ENCODE measurements at regions not wholly inside any gene's neighbourhood (a gene's known extent, or its start where the extent isn't known, plus 50 kb on each side); places are given as distances from the start of the nearest gene placed in this dataset.

GRCh38 chr15:81548365-81549130 lies 174.5 kb upstream of the TMC3 start:
- no peaks in the 10 kb centered on the region for H3K9me3 ChIP-seq
- intact Hi-C loops (cut with DNase I) = no loop called here
- DNase-seq = no peak
- H3K27ac ChIP-seq = no peak overlapping the region
- no peaks in the 10 kb centered on the region for H3K4me1 ChIP-seq
- H3K27me3 ChIP-seq = no peaks in the 10 kb centered on the region
- WGBS, 2 donors = 83 to 90% methylated on average over 7 of the region's 7 CpGs
- no peak overlapping the region for H3K4me3 ChIP-seq
- no peak for ATAC-seq
- TF ChIP-seq CTCF (IDR thresholded peaks at IDR 0.05) (no peak), POLR2A (IDR thresholded peaks at IDR 0.05) (no peak)
- no peaks in the 10 kb centered on the region for H3K36me3 ChIP-seq (replicated peaks in 1 of 2; ENCODE audit: insufficient read depth in 1 of 2, low read depth in 2 of 2)

- intact Hi-C loops (cut with DNase I) = no loop called here
- Histone ChIP-seq H3K27me3 (no peaks in the 10 kb centered on the region), H3K36me3 (replicated peaks in 1 of 2; ENCODE audit: insufficient read depth in 1 of 2, low read depth in 2 of 2) (no peaks in the 10 kb centered on the region), H3K9me3 (no peaks in the 10 kb centered on the region), H3K4me3 (no peak overlapping the region), H3K4me1 (no peaks in the 10 kb centered on the region), H3K27ac (no peak overlapping the region)
- TF ChIP-seq CTCF (IDR thresholded peaks at IDR 0.05) (no peak), POLR2A (IDR thresholded peaks at IDR 0.05) (no peak)
- WGBS, 2 donors = 95 to 100% methylated on average over 2 of the region's 2 CpGs
- DNase-seq (no peak), ATAC-seq (no peak)
Observed at GRCh38 chr15:81547521-81548132, 173.6 kb upstream of the TMC3 start.

- WGBS, 2 donors = 69 to 90% methylated on average over 2 of the region's 2 CpGs
- intact Hi-C loops (cut with DNase I) = no loop called here
Observed at GRCh38 chr15:81544385-81544784, 170.4 kb upstream of the TMC3 start.

GRCh38 chr15:81540909-81541308 lies 166.9 kb upstream of the TMC3 start:
- Histone ChIP-seq H3K9me3 (no peaks in the 10 kb centered on the region), H3K27me3 (no peaks in the 10 kb centered on the region), H3K27ac (no peak overlapping the region), H3K36me3 (replicated peaks in 1 of 2; ENCODE audit: insufficient read depth in 1 of 2, low read depth in 2 of 2) (no peaks in the 10 kb centered on the region), H3K4me1 (no peaks in the 10 kb centered on the region), H3K4me3 (no peak overlapping the region)
- no peak for ATAC-seq
- TF ChIP-seq POLR2A (IDR thresholded peaks at IDR 0.05) (no peak), CTCF (IDR thresholded peaks at IDR 0.05) (no peak)
- intact Hi-C loops (cut with DNase I) = no loop called here
- no peak for DNase-seq

More at GRCh38 chr15:81544385-81544784, 170.4 kb upstream of the TMC3 start:
- Histone ChIP-seq H3K9me3 (no peaks in the 10 kb centered on the region), H3K27me3 (no peaks in the 10 kb centered on the region), H3K27ac (no peak overlapping the region), H3K36me3 (replicated peaks in 1 of 2; ENCODE audit: insufficient read depth in 1 of 2, low read depth in 2 of 2) (no peaks in the 10 kb centered on the region), H3K4me3 (no peak overlapping the region), H3K4me1 (no peaks in the 10 kb centered on the region)
- DNase-seq (no peak), ATAC-seq (no peak)
- TF ChIP-seq POLR2A (IDR thresholded peaks at IDR 0.05) (no peak), CTCF (IDR thresholded peaks at IDR 0.05) (no peak)

GRCh38 chr15:81536356-81536755 lies 162.3 kb upstream of the TMC3 start:
- H3K27ac ChIP-seq = no peak overlapping the region
- no peaks in the 10 kb centered on the region for H3K4me1 ChIP-seq
- DNase-seq (no peak), ATAC-seq (no peak)
- H3K36me3 ChIP-seq (replicated peaks in 1 of 2; ENCODE audit: insufficient read depth in 1 of 2, low read depth in 2 of 2) = no peaks in the 10 kb centered on the region
- intact Hi-C loops (cut with DNase I) = no loop called here
- no peak overlapping the region for H3K4me3 ChIP-seq
- no peak for TF ChIP-seq POLR2A (IDR thresholded peaks at IDR 0.05)
- no peak for TF ChIP-seq CTCF (IDR thresholded peaks at IDR 0.05)
- no peaks in the 10 kb centered on the region for H3K27me3 ChIP-seq
- H3K9me3 ChIP-seq = no peaks in the 10 kb centered on the region
- 71 to 76% methylated on average over 6 of the region's 6 CpGs for WGBS, 2 donors
